GM21825 (cell line): ENCODE measurements at regions not wholly inside any gene's neighbourhood (a gene's known extent, or its start where the extent isn't known, plus 50 kb on each side); places are given as distances from the start of the nearest gene placed in this dataset.
A peak's percentile ranks its signal among the peaks of the same experiment; 100 is the strongest.
"Not testable (repeated sequence)": the region's sequence is repeated elsewhere in the genome, so short reads cannot be mapped to it uniquely, and the experiment has no call there.

Experiments
- ATAC-seq: cut with Tn5 transposase; IDR thresholded peaks from one replicate; pipeline ENCODE4 v1.9.1; 2021; ENCODE audit warnings: mild to moderate bottlenecking, moderate library complexity; ENCODE audit not compliant: unreplicated experiment

GRCh38 chr4:177175473-177175872, 134.2 kb upstream of the NEIL3 start:
- ATAC-seq = no peak

GRCh38 chr4:177177541-177178081, 132.1 kb upstream of the NEIL3 start:
- no peak for ATAC-seq

- ATAC-seq = no peak
Observed at GRCh38 chr4:177178246-177178645, 131.4 kb upstream of the NEIL3 start.

GRCh38 chr4:177182166-177182565, 127.5 kb upstream of the NEIL3 start:
- no peak for ATAC-seq

- ATAC-seq = no peak
Observed at GRCh38 chr4:177182728-177183127, 126.9 kb upstream of the NEIL3 start.

- no peak for ATAC-seq
Observed at GRCh38 chr4:177185151-177185550, 124.5 kb upstream of the NEIL3 start.

GRCh38 chr4:177185579-177185978, 124.1 kb upstream of the NEIL3 start:
- ATAC-seq = no peak

GRCh38 chr4:177187371-177187770, 122.3 kb upstream of the NEIL3 start:
- no peak for ATAC-seq

GRCh38 chr4:177190995-177191580, 118.6 kb upstream of the NEIL3 start:
- no peak for ATAC-seq

GRCh38 chr4:177191586-177191985, 118.1 kb upstream of the NEIL3 start:
- ATAC-seq = no peak

- no peak for ATAC-seq
Observed at GRCh38 chr4:177191991-177192390, 117.7 kb upstream of the NEIL3 start.

- not testable (repeated sequence) for ATAC-seq
Observed at GRCh38 chr4:177193024-177193715, 116.5 kb upstream of the NEIL3 start.

- ATAC-seq = no peak
Observed at GRCh38 chr4:177194906-177195305, 114.8 kb upstream of the NEIL3 start.

GRCh38 chr4:177196615-177197014, 113.1 kb upstream of the NEIL3 start:
- no peak for ATAC-seq

GRCh38 chr4:177201614-177202013, 108.1 kb upstream of the NEIL3 start:
- no peak for ATAC-seq

- no peak for ATAC-seq
Observed at GRCh38 chr4:177204126-177204525, 105.5 kb upstream of the NEIL3 start.

- ATAC-seq = no peak
Observed at GRCh38 chr4:177214935-177215334, 94.7 kb upstream of the NEIL3 start.

GRCh38 chr4:177220376-177220775, 89.3 kb upstream of the NEIL3 start:
- no peak for ATAC-seq

- ATAC-seq = no peak
Observed at GRCh38 chr4:177222781-177223180, 86.9 kb upstream of the NEIL3 start.

- peak; percentile 63 for ATAC-seq
Observed at GRCh38 chr4:177225605-177226004, 84.1 kb upstream of the NEIL3 start.

GRCh38 chr4:177227636-177228035, 82.0 kb upstream of the NEIL3 start:
- no peak for ATAC-seq

GRCh38 chr4:177228599-177228998, 81.1 kb upstream of the NEIL3 start:
- ATAC-seq = no peak

GRCh38 chr4:177229331-177229730, 80.3 kb upstream of the NEIL3 start:
- no peak for ATAC-seq
